GM12878 (cell line): ENCODE measurements at regions not wholly inside any gene's neighbourhood (a gene's known extent, or its start where the extent isn't known, plus 50 kb on each side); places are given as distances from the start of the nearest gene placed in this dataset.

Experiments used
- ATAC-seq: fragments of 200-7000 bp; cut with Tn5 transposase; 3 replicates; pipeline ENCODE4 v1.9.1; 2020; ENCODE audit warnings: mild to moderate bottlenecking, moderate library complexity
- BruUV-seq: library from RNA; stranded (reverse); fragments of 400-500 nt; replicated peaks from 2 replicates; lab custom pipeline; 2021; lab: Mats Ljungman, UMichigan
- CTCF ChIA-PET: fragments of 300-600 bp; sonication (Branson Sonifier 250); formaldehyde crosslinking; extraction: SDS; loops from one replicate; lab custom pipeline; 2021; ENCODE audit warnings: inconsistent platforms; lab: Yijun Ruan, JAX
- POLR2A ChIA-PET: fragments of 350-600 bp; formaldehyde crosslinking; extraction: SDS; loops from one replicate; lab custom pipeline; 2021; ENCODE audit warnings: inconsistent platforms; lab: Charles Lee
- RAD21 ChIA-PET: fragments of 300-600 bp; sonication (Branson Sonifier 250); formaldehyde crosslinking; loops from one replicate; lab custom pipeline; 2023; ENCODE audit warnings: antibody characterized with exemption; ENCODE audit not compliant: unreplicated experiment; lab: Charles Lee
- SMC1A ChIA-PET: fragments of 300-600 bp; sonication (Branson Sonifier 250); formaldehyde crosslinking; loops from one replicate; lab custom pipeline; 2023; ENCODE audit not compliant: unreplicated experiment, uncharacterized antibody; lab: Charles Lee
- DNase-seq: peaks from one replicate; pipeline ENCODE4 v3.0.0-alpha.2; 2011; ENCODE audit warnings: low read depth, low spot score
- FAIRE-seq: peaks from 3 replicates; lab custom pipeline; 2011; peaks lifted over from hg19 to GRCh38; lab: Jason Lieb, UNC
- H2AFZ ChIP-seq: 2 replicates; pipeline ENCODE4 v1.6.0; 2011; ENCODE audit warnings: low read depth, low read length, control low read depth; ENCODE audit not compliant: control insufficient read depth
- H3K27ac ChIP-seq: 2 replicates; pipeline ENCODE4 v1.5.1; 2011; ENCODE audit warnings: control low read depth; ENCODE audit not compliant: control insufficient read depth, insufficient read depth
- H3K27me3 ChIP-seq, 2 experiments: replicated peaks in 1 of 2; 2 replicates each; pipeline versions ENCODE4 v1.6.0 to v1.6.1; 2011; ENCODE audit warnings: low read length in 1 of 2; ENCODE audit not compliant: control insufficient read depth in 2 of 2, insufficient read depth in 2 of 2
- H3K36me3 ChIP-seq, 2 experiments: 2 replicates each; pipeline ENCODE4 v1.5.1; 2011; ENCODE audit warnings: low read length in 1 of 2; ENCODE audit not compliant: control insufficient read depth in 2 of 2, insufficient read depth in 2 of 2
- H3K4me1 ChIP-seq: 2 replicates; pipeline ENCODE4 v1.6.1; 2011; ENCODE audit warnings: mild to moderate bottlenecking, low read length, moderate library complexity, mixed read lengths; ENCODE audit not compliant: control insufficient read depth, insufficient read depth
- H3K4me2 ChIP-seq: 2 replicates; pipeline ENCODE4 v1.6.0; 2011; ENCODE audit warnings: control low read depth; ENCODE audit not compliant: control insufficient read depth, insufficient read depth
- H3K4me3 ChIP-seq: fragments of 200-600 bp; sonication (generic); 2 replicates; pipeline ENCODE4 v1.5.1; 2016
- H3K79me2 ChIP-seq: 2 replicates; pipeline ENCODE4 v1.6.0; 2011; ENCODE audit warnings: low read length; ENCODE audit not compliant: control insufficient read depth, insufficient read depth
- H3K9ac ChIP-seq: 2 replicates; pipeline ENCODE4 v1.8.0; 2011; ENCODE audit warnings: low read length, control low read depth, mixed read lengths; ENCODE audit not compliant: control insufficient read depth, insufficient read depth
- H3K9me3 ChIP-seq: replicated peaks from 3 replicates; pipeline ENCODE4 v1.5.1; 2011; ENCODE audit warnings: mild to moderate bottlenecking, low read length; ENCODE audit not compliant: control insufficient read depth, insufficient read depth
- H4K20me1 ChIP-seq: 2 replicates; pipeline ENCODE4 v1.6.0; 2011; ENCODE audit not compliant: control insufficient read depth, insufficient read depth
- DPF2 ChIP-seq: fragments of 450-650 bp; IDR thresholded peaks from 2 replicates; pipeline ENCODE4 v1.6.1; 2017; ENCODE audit warnings: mild to moderate bottlenecking
- EGR1 ChIP-seq, 2 experiments: IDR thresholded peaks; 1 replicate in 1 of 2; 2 replicates in 1 of 2; pipeline ENCODE4 v1.6.1; 2011 to 2012; ENCODE audit warnings: low read depth in 2 of 2, low read length in 2 of 2, borderline replicate concordance in 1 of 2, mild to moderate bottlenecking in 1 of 2, moderate library complexity in 1 of 2
- EZH2 ChIP-seq: IDR thresholded peaks from 2 replicates; pipeline ENCODE4 v1.6.1; 2012; ENCODE audit warnings: low read depth, mild to moderate bottlenecking, control low read depth, inconsistent platforms, low read length, borderline replicate concordance; ENCODE audit not compliant: control insufficient read depth
- MTA2 ChIP-seq: fragments of 450-650 bp; IDR thresholded peaks from 2 replicates; pipeline ENCODE4 v1.6.1; 2016; ENCODE audit warnings: low read depth, mild to moderate bottlenecking, moderate library complexity
- MTA3 ChIP-seq: IDR thresholded peaks from 2 replicates; pipeline ENCODE4 v1.6.1; 2012; ENCODE audit warnings: low read length, inconsistent platforms, borderline replicate concordance
- POU2F2 ChIP-seq: IDR thresholded peaks from 3 replicates; pipeline ENCODE4 v1.6.1; 2011; ENCODE audit warnings: low read depth, mild to moderate bottlenecking, low read length, borderline replicate concordance
- TCF3 ChIP-seq: IDR thresholded peaks from 2 replicates; pipeline ENCODE4 v1.6.1; 2012; ENCODE audit warnings: low read depth, mild to moderate bottlenecking, low read length, borderline replicate concordance; ENCODE audit not compliant: insufficient read depth
- YY1 ChIP-seq: IDR thresholded peaks from 2 replicates; pipeline ENCODE4 v1.6.1; 2011; ENCODE audit warnings: low read depth, mild to moderate bottlenecking, low read length
- WGBS: methylation state at CpG from one replicate; pipeline ENCODE4 v1.1.6; 2016; ENCODE audit warnings: low lambda C conversion rate; ENCODE audit not compliant: insufficient replicate concordance, insufficient coverage; ENCODE audit errors: missing lambda C conversion rate; 5-methylcytosine and 5-hydroxymethylcytosine counted together
- in situ Hi-C: fragments of 300-500 bp; cut with MboI; formaldehyde crosslinking; loops from 9 replicates; pipeline ENCODE4 v1.14.3; 2018; ENCODE audit warnings: mixed read lengths
- intact Hi-C: fragments of 100-400 bp; cut with micrococcal nuclease; formaldehyde crosslinking; loops from one replicate; pipeline ENCODE4 v1.14.2; 2022; ENCODE audit not compliant: unreplicated experiment
- TF ChIP-seq, protein P1 (sequence below): fragments of 450-650 bp; IDR thresholded peaks from 2 replicates; pipeline ENCODE4 v1.6.1; 2017; ENCODE audit warnings: mild to moderate bottlenecking, low read depth, inconsistent platforms; ENCODE audit not compliant: poor library complexity, severe bottlenecking
- TF ChIP-seq, protein P2 (sequence below): fragments of 450-650 bp; IDR thresholded peaks from 2 replicates; pipeline ENCODE4 v1.6.1; 2018; ENCODE audit warnings: mild to moderate bottlenecking, low read depth, moderate library complexity; ENCODE audit not compliant: partially characterized antibody
- TF ChIP-seq, protein P3 (sequence below): fragments of 450-650 bp; IDR thresholded peaks from 2 replicates; pipeline ENCODE4 v1.6.1; 2017; ENCODE audit warnings: borderline replicate concordance
- TF ChIP-seq, protein P4 (sequence below): IDR thresholded peaks from 2 replicates; pipeline ENCODE4 v1.6.1; 2012; ENCODE audit warnings: mild to moderate bottlenecking, low read depth, low read length

DNA sequence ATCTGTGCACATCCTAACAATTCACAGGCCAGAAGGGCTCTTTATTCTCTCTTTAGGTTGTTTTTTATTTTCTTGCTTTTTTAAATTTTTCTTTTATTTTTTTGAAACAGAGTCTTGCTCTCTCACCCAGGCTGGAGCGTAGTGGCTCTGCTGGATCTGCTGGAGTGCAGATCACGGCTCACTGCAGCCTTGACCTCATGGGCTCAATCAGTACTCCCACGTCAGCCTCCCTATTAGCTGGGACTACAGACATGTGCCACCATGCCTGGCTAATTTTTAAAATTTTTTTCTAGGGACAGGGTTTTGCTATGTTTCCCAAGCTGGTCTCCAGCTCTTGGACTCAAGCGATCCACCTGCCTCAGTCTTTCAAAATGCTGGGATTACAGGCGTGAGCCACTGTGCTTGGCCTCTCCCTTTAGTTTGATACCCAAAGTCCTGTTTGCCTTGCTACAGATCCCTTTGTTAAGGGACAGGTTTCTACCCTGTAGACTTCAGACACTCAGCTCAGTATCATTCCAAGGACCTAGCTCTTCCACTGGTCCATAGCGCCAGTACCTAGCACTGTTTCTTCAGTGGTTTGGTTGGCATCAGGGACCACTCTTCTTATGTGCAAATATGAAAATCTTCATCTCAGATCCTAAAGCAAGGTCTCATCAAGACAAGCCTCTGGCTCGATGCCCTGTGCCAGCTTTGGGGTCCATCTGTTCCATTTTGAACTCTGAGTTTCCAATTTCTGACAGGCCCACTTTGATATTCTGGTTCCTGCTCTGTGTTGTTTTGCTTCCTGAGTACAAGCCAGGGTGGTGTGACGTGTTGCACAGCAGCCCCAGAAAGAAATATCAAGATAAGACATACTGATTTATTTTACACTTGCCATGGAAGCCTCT lies 211.7 kb downstream of the FAT3 start:
- ChIA-PET RAD21 (no interaction called here), POLR2A (interaction anchor here (0.7 kb wide), 1 partner anchor 919 kb away, joined by 4 read pairs; no protein-coding TSS in a partner anchor), CTCF (interaction anchor here (1.5 kb wide), 1 partner anchor 12 kb away, joined by 4 read pairs; no protein-coding TSS in a partner anchor), SMC1A (interaction anchor here (1.0 kb wide), 1 partner anchor 54 kb away, joined by 3 read pairs; no protein-coding TSS in a partner anchor)
- no peak for DNase-seq
- no peaks in the 10 kb centered on the region for H3K27me3 ChIP-seq
- in situ Hi-C loops: no loop called here
- no peak for ATAC-seq
- H4K20me1 ChIP-seq: no peaks in the 10 kb centered on the region
- FAIRE-seq: no peak
- no peak overlapping the region for H3K27ac ChIP-seq
- H2AFZ ChIP-seq: no peak overlapping the region
- H3K4me3 ChIP-seq: no peak overlapping the region
- H3K79me2 ChIP-seq: no peaks in the 10 kb centered on the region
- BruUV-seq: no TSS peak
- intact Hi-C loops: no loop called here
- 26% methylated on average over 8 of the region's 8 CpGs for WGBS
- H3K9me3 ChIP-seq: no peaks in the 10 kb centered on the region
- H3K4me2 ChIP-seq: no peak overlapping the region
- H3K4me1 ChIP-seq: no peaks in the 10 kb centered on the region
- no peaks in the 10 kb centered on the region for H3K36me3 ChIP-seq
- H3K9ac ChIP-seq: no peak overlapping the region
- TF ChIP-seq TCF3 (no peak), YY1 (no peak), POU2F2 (no peak), EZH2 (no peak), DPF2 (no peak), MTA3 (no peak), MTA2 (no peak), EGR1 (IDR thresholded peaks at IDR 0.05; ENCODE audit: borderline replicate concordance in 1 of 2, low read depth in 2 of 2, low read length in 2 of 2) (no peak)
- TF ChIP-seq, protein P1, sequence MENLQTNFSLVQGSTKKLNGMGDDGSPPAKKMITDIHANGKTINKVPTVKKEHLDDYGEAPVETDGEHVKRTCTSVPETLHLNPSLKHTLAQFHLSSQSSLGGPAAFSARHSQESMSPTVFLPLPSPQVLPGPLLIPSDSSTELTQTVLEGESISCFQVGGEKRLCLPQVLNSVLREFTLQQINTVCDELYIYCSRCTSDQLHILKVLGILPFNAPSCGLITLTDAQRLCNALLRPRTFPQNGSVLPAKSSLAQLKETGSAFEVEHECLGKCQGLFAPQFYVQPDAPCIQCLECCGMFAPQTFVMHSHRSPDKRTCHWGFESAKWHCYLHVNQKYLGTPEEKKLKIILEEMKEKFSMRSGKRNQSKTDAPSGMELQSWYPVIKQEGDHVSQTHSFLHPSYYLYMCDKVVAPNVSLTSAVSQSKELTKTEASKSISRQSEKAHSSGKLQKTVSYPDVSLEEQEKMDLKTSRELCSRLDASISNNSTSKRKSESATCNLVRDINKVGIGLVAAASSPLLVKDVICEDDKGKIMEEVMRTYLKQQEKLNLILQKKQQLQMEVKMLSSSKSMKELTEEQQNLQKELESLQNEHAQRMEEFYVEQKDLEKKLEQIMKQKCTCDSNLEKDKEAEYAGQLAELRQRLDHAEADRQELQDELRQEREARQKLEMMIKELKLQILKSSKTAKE: no peak
- TF ChIP-seq, protein P2, sequence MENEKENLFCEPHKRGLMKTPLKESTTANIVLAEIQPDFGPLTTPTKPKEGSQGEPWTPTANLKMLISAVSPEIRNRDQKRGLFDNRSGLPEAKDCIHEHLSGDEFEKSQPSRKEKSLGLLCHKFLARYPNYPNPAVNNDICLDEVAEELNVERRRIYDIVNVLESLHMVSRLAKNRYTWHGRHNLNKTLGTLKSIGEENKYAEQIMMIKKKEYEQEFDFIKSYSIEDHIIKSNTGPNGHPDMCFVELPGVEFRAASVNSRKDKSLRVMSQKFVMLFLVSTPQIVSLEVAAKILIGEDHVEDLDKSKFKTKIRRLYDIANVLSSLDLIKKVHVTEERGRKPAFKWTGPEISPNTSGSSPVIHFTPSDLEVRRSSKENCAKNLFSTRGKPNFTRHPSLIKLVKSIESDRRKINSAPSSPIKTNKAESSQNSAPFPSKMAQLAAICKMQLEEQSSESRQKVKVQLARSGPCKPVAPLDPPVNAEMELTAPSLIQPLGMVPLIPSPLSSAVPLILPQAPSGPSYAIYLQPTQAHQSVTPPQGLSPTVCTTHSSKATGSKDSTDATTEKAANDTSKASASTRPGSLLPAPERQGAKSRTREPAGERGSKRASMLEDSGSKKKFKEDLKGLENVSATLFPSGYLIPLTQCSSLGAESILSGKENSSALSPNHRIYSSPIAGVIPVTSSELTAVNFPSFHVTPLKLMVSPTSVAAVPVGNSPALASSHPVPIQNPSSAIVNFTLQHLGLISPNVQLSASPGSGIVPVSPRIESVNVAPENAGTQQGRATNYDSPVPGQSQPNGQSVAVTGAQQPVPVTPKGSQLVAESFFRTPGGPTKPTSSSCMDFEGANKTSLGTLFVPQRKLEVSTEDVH: no peak
- TF ChIP-seq, protein P3, sequence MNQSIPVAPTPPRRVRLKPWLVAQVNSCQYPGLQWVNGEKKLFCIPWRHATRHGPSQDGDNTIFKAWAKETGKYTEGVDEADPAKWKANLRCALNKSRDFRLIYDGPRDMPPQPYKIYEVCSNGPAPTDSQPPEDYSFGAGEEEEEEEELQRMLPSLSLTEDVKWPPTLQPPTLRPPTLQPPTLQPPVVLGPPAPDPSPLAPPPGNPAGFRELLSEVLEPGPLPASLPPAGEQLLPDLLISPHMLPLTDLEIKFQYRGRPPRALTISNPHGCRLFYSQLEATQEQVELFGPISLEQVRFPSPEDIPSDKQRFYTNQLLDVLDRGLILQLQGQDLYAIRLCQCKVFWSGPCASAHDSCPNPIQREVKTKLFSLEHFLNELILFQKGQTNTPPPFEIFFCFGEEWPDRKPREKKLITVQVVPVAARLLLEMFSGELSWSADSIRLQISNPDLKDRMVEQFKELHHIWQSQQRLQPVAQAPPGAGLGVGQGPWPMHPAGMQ: no peak
- TF ChIP-seq, protein P4, sequence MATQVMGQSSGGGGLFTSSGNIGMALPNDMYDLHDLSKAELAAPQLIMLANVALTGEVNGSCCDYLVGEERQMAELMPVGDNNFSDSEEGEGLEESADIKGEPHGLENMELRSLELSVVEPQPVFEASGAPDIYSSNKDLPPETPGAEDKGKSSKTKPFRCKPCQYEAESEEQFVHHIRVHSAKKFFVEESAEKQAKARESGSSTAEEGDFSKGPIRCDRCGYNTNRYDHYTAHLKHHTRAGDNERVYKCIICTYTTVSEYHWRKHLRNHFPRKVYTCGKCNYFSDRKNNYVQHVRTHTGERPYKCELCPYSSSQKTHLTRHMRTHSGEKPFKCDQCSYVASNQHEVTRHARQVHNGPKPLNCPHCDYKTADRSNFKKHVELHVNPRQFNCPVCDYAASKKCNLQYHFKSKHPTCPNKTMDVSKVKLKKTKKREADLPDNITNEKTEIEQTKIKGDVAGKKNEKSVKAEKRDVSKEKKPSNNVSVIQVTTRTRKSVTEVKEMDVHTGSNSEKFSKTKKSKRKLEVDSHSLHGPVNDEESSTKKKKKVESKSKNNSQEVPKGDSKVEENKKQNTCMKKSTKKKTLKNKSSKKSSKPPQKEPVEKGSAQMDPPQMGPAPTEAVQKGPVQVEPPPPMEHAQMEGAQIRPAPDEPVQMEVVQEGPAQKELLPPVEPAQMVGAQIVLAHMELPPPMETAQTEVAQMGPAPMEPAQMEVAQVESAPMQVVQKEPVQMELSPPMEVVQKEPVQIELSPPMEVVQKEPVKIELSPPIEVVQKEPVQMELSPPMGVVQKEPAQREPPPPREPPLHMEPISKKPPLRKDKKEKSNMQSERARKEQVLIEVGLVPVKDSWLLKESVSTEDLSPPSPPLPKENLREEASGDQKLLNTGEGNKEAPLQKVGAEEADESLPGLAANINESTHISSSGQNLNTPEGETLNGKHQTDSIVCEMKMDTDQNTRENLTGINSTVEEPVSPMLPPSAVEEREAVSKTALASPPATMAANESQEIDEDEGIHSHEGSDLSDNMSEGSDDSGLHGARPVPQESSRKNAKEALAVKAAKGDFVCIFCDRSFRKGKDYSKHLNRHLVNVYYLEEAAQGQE: no peak
